ENCODE measurements at regions not wholly inside any gene's neighbourhood (a gene's known extent, or its start where the extent isn't known, plus 50 kb on each side); places are given as distances from the start of the nearest gene placed in this dataset.
A peak's percentile ranks its signal among the peaks of the same experiment; 100 is the strongest.

DNA sequence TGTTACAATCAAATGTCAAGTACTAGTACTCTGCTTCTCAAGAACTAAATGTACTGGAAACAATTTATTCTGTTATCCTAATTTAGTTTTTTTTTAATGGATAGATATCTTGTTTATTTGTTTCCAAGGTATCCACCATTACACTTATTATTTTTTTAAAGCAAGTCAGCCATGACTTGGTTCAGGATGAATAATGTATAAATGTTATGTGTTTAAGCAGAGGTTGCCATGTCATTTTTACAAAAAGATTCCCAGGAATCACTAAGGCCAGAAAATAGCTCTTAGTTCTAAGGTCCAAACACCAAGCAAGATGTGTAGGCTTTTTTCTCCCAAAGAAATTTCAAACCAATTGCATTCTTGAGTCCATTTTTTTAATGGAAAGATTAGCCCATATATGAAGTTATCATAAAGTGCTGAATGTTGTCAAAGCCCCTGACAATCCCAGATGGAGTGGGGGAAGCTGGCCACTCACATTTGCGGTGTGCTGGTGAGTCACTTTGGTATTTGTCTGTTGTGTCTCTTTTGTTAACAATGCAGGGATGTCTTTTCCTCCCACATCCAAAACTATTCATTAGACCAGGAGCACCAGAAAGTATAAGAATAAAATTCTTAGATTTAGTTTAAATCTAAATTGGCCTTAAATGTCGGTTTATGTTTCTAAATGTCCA, 158.9 kb downstream of the COL6A3 start:
- Histone ChIP-seq H3K36me3 (no peaks in the 10 kb centered on the region), H3K9me3 (ENCODE audit: low read depth) (no peaks in the 10 kb centered on the region), H3K4me3 (no peak overlapping the region), H3K27ac (no peak overlapping the region), H3K27me3 (no peaks in the 10 kb centered on the region), H3K4me1 (ENCODE audit: low read depth) (peaks cover 9% of the 10 kb centered on the region)
- peak in 1 of 2 donors; percentile 87 for DNase-seq (ENCODE audit: low read depth in 1 of 2, low spot score in 1 of 2)
- TF ChIP-seq, protein P1, sequence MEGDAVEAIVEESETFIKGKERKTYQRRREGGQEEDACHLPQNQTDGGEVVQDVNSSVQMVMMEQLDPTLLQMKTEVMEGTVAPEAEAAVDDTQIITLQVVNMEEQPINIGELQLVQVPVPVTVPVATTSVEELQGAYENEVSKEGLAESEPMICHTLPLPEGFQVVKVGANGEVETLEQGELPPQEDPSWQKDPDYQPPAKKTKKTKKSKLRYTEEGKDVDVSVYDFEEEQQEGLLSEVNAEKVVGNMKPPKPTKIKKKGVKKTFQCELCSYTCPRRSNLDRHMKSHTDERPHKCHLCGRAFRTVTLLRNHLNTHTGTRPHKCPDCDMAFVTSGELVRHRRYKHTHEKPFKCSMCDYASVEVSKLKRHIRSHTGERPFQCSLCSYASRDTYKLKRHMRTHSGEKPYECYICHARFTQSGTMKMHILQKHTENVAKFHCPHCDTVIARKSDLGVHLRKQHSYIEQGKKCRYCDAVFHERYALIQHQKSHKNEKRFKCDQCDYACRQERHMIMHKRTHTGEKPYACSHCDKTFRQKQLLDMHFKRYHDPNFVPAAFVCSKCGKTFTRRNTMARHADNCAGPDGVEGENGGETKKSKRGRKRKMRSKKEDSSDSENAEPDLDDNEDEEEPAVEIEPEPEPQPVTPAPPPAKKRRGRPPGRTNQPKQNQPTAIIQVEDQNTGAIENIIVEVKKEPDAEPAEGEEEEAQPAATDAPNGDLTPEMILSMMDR (IDR thresholded peaks at IDR 0.05; ENCODE audit: low read depth, low read length), result no peak

GRCh38 chr2:237256887-237257286, 157.1 kb downstream of the COL6A3 start:
- no peak overlapping the region for H3K27ac ChIP-seq
- peaks cover 12% of the 10 kb centered on the region for H3K4me1 ChIP-seq (ENCODE audit: low read depth)
- H3K4me3 ChIP-seq, result no peak overlapping the region
- DNase-seq (ENCODE audit: low read depth in 1 of 2, low spot score in 1 of 2), result peak in 1 of 2 donors; percentile 71
- H3K27me3 ChIP-seq, result no peaks in the 10 kb centered on the region
- H3K9me3 ChIP-seq (ENCODE audit: low read depth), result no peaks in the 10 kb centered on the region
- H3K36me3 ChIP-seq, result no peaks in the 10 kb centered on the region
- TF ChIP-seq, protein P1 (IDR thresholded peaks at IDR 0.05; ENCODE audit: low read depth, low read length), result no peak

- Histone ChIP-seq H3K36me3 (no peaks in the 10 kb centered on the region), H3K27me3 (no peaks in the 10 kb centered on the region), H3K27ac (no peak overlapping the region), H3K9me3 (ENCODE audit: low read depth) (no peaks in the 10 kb centered on the region), H3K4me3 (no peak overlapping the region), H3K4me1 (ENCODE audit: low read depth) (peaks cover 12% of the 10 kb centered on the region)
- DNase-seq (ENCODE audit: low read depth in 1 of 2, low spot score in 1 of 2), result peak in 1 of 2 donors; percentile 81
- TF ChIP-seq, protein P1 (IDR thresholded peaks at IDR 0.05; ENCODE audit: low read depth, low read length), result no peak
These were observed 156.5 kb downstream of the COL6A3 start for GRCh38 chr2:237257471-237257951.

DNA sequence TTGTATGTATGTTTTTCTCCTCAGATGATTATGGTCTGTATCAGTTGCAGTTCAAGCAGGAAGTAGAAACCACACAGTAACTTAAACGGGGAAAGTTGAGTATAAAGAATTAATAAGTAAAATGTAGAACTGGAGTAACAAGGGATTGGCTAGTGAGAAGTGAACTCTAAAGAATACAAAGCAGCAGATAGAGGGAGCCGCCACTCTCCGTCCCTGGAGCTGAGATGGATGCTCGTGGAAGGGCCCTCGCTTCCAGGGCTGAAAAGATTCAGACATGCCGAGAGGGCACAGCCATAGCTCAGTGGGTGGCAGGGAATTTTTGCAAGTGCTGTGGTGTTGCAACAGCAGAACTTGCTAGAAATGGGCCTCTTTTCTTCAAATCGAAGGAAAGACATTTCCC, 155.8 kb downstream of the COL6A3 start:
- no peaks in the 10 kb centered on the region for H3K36me3 ChIP-seq
- TF ChIP-seq, protein P1 (IDR thresholded peaks at IDR 0.05; ENCODE audit: low read depth, low read length), result peak; percentile 8
- H3K4me1 ChIP-seq (ENCODE audit: low read depth), result peaks cover 12% of the 10 kb centered on the region
- no peaks in the 10 kb centered on the region for H3K27me3 ChIP-seq
- H3K27ac ChIP-seq, result no peak overlapping the region
- H3K9me3 ChIP-seq (ENCODE audit: low read depth), result no peaks in the 10 kb centered on the region
- no peak overlapping the region for H3K4me3 ChIP-seq
- peak; percentile 5 to 51 for DNase-seq (ENCODE audit: low read depth in 1 of 2, low spot score in 1 of 2)

DNA sequence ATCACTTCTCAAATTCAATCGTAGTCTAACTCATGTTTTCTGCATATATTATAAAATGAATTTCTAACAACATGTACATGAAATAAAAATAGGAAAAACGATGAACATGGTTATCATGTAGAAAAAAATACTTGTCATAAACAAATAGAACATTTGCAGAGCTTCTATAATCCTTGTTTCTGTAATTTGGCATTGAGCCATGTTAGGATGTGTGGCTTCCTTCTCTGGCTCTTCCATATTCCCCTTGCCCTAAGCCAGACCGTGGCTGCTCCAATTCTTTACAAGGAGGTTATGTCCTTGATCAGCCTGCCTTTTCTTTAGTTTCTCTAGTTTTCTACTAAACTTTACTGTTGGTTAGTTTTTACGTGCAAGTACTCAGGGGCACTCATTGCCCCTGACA, 155.3 kb downstream of the COL6A3 start:
- TF ChIP-seq, protein P1 (IDR thresholded peaks at IDR 0.05; ENCODE audit: low read depth, low read length), result no peak

More for the DNA sequence above, 155.3 kb downstream of the COL6A3 start:
- H3K4me3 ChIP-seq, result no peak overlapping the region
- no peak overlapping the region for H3K27ac ChIP-seq
- no peaks in the 10 kb centered on the region for H3K36me3 ChIP-seq
- no peak for DNase-seq (ENCODE audit: low read depth in 1 of 2, low spot score in 1 of 2)
- H3K9me3 ChIP-seq (ENCODE audit: low read depth), result no peaks in the 10 kb centered on the region
- no peaks in the 10 kb centered on the region for H3K27me3 ChIP-seq
- H3K4me1 ChIP-seq (ENCODE audit: low read depth), result peaks cover 12% of the 10 kb centered on the region

Data from cardiac muscle cell (in vitro differentiated cells and primary cell).